PFSK-1 (cell line): ENCODE measurements at regions not wholly inside any gene's neighbourhood (a gene's known extent, or its start where the extent isn't known, plus 50 kb on each side); places are given as distances from the start of the nearest gene placed in this dataset.

ENCODE experiments used
- FOXP2 ChIP-seq: optimal IDR thresholded peaks from 2 replicates; pipeline ENCODE3; 2011; ENCODE audit warnings: borderline replicate concordance, control low read depth, inconsistent platforms; ENCODE audit not compliant: insufficient read depth; ENCODE audit errors: extremely low read length, extremely low read depth
- POLR2AphosphoS5 ChIP-seq: IDR thresholded peaks from 2 replicates; pipeline ENCODE4 v1.6.1; 2012; ENCODE audit warnings: low read depth, mild to moderate bottlenecking, control low read depth, low read length, moderate library complexity
- SIN3A ChIP-seq: IDR thresholded peaks from 2 replicates; pipeline ENCODE4 v1.6.1; 2012; ENCODE audit warnings: mild to moderate bottlenecking, low read length, moderate library complexity, borderline replicate concordance; ENCODE audit not compliant: insufficient read depth
- TAF1 ChIP-seq: IDR thresholded peaks from 2 replicates; pipeline ENCODE4 v1.6.1; 2012; ENCODE audit warnings: low read length, control low read depth, borderline replicate concordance; ENCODE audit not compliant: insufficient read depth
- TF ChIP-seq, protein P1 (sequence below), 2 experiments: IDR thresholded peaks; 2 replicates each; pipeline versions ENCODE4 v1.6.1 to v1.8.0; 2011 to 2012; ENCODE audit warnings: low read depth in 2 of 2, low read length in 2 of 2, control low read depth in 1 of 2, inconsistent platforms in 1 of 2, mild to moderate bottlenecking in 1 of 2, moderate library complexity in 1 of 2; ENCODE audit not compliant: insufficient read depth in 1 of 2

DNA sequence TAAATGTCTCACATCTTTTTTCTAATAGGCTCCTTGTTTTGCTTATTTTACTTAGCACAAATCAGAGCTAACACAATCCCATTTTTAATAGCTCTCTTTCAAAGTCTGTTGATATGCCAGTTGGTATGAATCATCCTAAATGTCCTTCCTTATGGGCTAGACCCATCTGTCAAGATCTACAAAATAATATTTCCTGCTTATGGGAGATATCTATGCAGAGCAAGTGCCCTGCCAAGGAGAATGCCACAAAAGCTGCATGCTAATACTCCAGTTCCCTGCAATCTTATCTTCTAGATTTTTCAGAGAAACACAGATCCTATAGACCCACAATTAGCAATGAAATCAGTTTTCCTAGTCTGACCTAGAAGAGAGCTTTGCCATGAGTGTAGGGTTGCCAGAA lies 230.8 kb upstream of the NPVF start:
- no peak for TF ChIP-seq SIN3A
- no peak for TF ChIP-seq TAF1
- TF ChIP-seq, protein P1, sequence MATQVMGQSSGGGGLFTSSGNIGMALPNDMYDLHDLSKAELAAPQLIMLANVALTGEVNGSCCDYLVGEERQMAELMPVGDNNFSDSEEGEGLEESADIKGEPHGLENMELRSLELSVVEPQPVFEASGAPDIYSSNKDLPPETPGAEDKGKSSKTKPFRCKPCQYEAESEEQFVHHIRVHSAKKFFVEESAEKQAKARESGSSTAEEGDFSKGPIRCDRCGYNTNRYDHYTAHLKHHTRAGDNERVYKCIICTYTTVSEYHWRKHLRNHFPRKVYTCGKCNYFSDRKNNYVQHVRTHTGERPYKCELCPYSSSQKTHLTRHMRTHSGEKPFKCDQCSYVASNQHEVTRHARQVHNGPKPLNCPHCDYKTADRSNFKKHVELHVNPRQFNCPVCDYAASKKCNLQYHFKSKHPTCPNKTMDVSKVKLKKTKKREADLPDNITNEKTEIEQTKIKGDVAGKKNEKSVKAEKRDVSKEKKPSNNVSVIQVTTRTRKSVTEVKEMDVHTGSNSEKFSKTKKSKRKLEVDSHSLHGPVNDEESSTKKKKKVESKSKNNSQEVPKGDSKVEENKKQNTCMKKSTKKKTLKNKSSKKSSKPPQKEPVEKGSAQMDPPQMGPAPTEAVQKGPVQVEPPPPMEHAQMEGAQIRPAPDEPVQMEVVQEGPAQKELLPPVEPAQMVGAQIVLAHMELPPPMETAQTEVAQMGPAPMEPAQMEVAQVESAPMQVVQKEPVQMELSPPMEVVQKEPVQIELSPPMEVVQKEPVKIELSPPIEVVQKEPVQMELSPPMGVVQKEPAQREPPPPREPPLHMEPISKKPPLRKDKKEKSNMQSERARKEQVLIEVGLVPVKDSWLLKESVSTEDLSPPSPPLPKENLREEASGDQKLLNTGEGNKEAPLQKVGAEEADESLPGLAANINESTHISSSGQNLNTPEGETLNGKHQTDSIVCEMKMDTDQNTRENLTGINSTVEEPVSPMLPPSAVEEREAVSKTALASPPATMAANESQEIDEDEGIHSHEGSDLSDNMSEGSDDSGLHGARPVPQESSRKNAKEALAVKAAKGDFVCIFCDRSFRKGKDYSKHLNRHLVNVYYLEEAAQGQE (IDR thresholded peaks at IDR 0.05; ENCODE audit: insufficient read depth in 1 of 2, low read depth in 2 of 2, low read length in 2 of 2): no peak
- no peak for TF ChIP-seq FOXP2
- no peak for TF ChIP-seq POLR2AphosphoS5

DNA sequence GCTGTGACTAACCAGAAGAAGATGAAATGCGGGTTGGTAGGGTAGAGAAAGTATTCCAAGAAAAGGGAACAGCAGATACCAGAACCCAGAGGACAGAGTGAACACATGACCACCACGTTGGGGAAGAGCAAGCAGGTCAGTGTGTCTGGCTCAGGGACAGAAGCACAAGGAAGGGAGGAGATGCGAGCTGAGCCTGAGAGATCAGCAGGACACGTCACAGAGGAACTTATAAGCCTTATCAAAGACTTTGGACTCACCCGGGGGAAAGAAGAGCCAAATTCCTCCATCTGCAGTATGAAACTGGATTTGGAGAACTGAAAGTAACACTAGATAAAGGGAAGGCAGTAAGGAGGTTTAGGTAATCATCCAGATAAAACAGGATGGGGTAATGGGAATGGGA lies 232.1 kb upstream of the NPVF start:
- TF ChIP-seq TAF1: no peak
- TF ChIP-seq POLR2AphosphoS5: no peak
- TF ChIP-seq SIN3A: no peak
- TF ChIP-seq, protein P1 (IDR thresholded peaks at IDR 0.05; ENCODE audit: insufficient read depth in 1 of 2, low read depth in 2 of 2, low read length in 2 of 2): no peak
- no peak for TF ChIP-seq FOXP2

DNA sequence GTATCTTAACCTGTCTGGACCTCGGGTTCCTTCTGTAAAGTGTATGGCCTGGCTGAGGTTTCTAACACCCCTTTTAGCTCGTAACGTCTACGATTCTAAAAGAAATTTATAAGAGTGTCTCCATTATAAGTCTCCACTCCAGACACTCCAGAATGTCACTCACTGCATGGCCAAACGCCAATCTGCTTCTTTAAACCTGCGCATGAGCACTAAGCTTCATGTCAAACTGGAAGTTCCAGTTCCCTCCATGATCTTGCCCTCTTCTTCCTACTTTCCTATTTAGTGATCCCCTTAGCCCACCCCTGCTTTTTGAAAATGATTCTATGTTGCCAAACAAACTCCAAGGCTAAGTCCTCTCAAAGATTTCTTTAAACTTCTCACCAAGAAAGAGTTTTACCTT lies 241.4 kb upstream of the NPVF start:
- TF ChIP-seq POLR2AphosphoS5 (no peak), TAF1 (no peak), FOXP2 (no peak), SIN3A (no peak)
- TF ChIP-seq, protein P1 (IDR thresholded peaks at IDR 0.05; ENCODE audit: insufficient read depth in 1 of 2, low read depth in 2 of 2, low read length in 2 of 2): no peak

DNA sequence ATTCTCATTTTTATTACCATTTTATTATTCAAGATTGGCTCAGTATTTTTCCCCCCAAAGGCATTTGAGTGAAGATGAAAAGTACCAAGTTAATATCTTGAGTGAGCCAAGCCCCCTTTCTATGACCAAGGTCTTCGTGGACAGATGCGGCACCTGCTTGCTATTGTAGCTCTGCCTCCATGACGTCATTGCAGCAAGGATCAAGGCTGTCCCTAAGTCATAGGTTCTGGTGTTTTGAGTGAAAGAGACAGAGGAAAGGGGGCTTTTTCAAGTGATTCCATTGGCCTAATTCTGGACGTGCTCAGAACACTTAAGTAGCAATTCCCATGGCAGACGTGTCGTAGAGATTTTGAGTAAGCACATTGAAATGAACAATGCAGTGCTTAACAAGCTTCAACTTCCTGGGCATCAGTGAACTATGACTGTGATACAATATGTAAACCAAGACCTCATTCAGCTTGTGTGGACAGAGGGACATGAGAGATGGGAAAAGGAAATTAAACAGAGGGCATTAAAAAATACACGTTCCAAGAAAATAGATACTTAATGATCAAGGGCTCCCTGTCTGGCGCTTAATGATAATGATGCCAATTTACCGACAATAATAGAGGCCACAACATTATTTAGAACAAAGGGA lies 248.7 kb upstream of the NPVF start:
- no peak for TF ChIP-seq TAF1
- no peak for TF ChIP-seq FOXP2
- no peak for TF ChIP-seq SIN3A
- no peak for TF ChIP-seq POLR2AphosphoS5
- TF ChIP-seq, protein P1 (IDR thresholded peaks at IDR 0.05; ENCODE audit: insufficient read depth in 1 of 2, low read depth in 2 of 2, low read length in 2 of 2): no peak
